ENCODE measurements at regions not wholly inside any gene's neighbourhood (a gene's known extent, or its start where the extent isn't known, plus 50 kb on each side); places are given as distances from the start of the nearest gene placed in this dataset.

GRCh38 chr1:157189986-157190982 is 52.1 kb upstream of the ETV3 start:
- H3K27ac Mint-ChIP-seq (ENCODE audit: unreplicated experiment), result no peak overlapping the region
- H3K4me1 ChIP-seq, result no peaks in the 10 kb centered on the region
- no peak for TF ChIP-seq CTCF (IDR thresholded peaks at IDR 0.05; ENCODE audit: insufficient read depth in 1 of 2, low read depth in 1 of 2, low read length in 1 of 2, severe bottlenecking in 1 of 2, unreplicated experiment in 1 of 2)
- intact Hi-C loops (cut with micrococcal nuclease; ENCODE audit: unreplicated experiment), result no loop called here
- DNase-seq, result no peak
- no peak overlapping the region for H3K4me3 Mint-ChIP-seq (ENCODE audit: unreplicated experiment)
- no TSS peak for BruUV-seq (replicated peaks)
- no peaks in the 10 kb centered on the region for H3K36me3 ChIP-seq (ENCODE audit: control insufficient read depth, insufficient read depth, low read length)
- no peaks in the 10 kb centered on the region for H3K4me1 Mint-ChIP-seq (ENCODE audit: low read depth, unreplicated experiment)
- no peaks in the 10 kb centered on the region for H3K27me3 ChIP-seq (replicated peaks; ENCODE audit: control insufficient read depth, insufficient read depth, low read length)
- no peak overlapping the region for H3K4me3 ChIP-seq (ENCODE audit: low read depth, low read length)
- no peaks in the 10 kb centered on the region for H3K9me3 Mint-ChIP-seq (ENCODE audit: unreplicated experiment)
- H3K27me3 Mint-ChIP-seq (ENCODE audit: insufficient read depth, unreplicated experiment), result no peaks in the 10 kb centered on the region
- CTCF ChIA-PET, result no interaction called here
- POLR2A ChIA-PET, result no interaction called here
- no peaks in the 10 kb centered on the region for H3K36me3 Mint-ChIP-seq (ENCODE audit: insufficient read depth, unreplicated experiment)
- no peaks in the 10 kb centered on the region for H3K9me3 ChIP-seq

- no peak for DNase-seq
- H3K4me3 ChIP-seq (ENCODE audit: low read depth, low read length), result no peak overlapping the region
- no peaks in the 10 kb centered on the region for H3K27me3 Mint-ChIP-seq (ENCODE audit: insufficient read depth, unreplicated experiment)
- H3K4me1 Mint-ChIP-seq (ENCODE audit: low read depth, unreplicated experiment), result no peaks in the 10 kb centered on the region
- H3K27ac Mint-ChIP-seq (ENCODE audit: unreplicated experiment), result no peak overlapping the region
- H3K36me3 Mint-ChIP-seq (ENCODE audit: insufficient read depth, unreplicated experiment), result no peaks in the 10 kb centered on the region
- H3K9me3 Mint-ChIP-seq (ENCODE audit: unreplicated experiment), result no peaks in the 10 kb centered on the region
- ChIA-PET POLR2A (no interaction called here), CTCF (interaction anchor here (0.6 kb wide), 1 partner anchor 99 kb away, joined by 3 read pairs; no protein-coding TSS in a partner anchor)
- H3K27me3 ChIP-seq (replicated peaks; ENCODE audit: control insufficient read depth, insufficient read depth, low read length), result no peaks in the 10 kb centered on the region
- no peak for TF ChIP-seq CTCF (IDR thresholded peaks at IDR 0.05; ENCODE audit: insufficient read depth in 1 of 2, low read depth in 1 of 2, low read length in 1 of 2, severe bottlenecking in 1 of 2, unreplicated experiment in 1 of 2)
- no peaks in the 10 kb centered on the region for H3K9me3 ChIP-seq
- H3K4me1 ChIP-seq, result no peaks in the 10 kb centered on the region
- BruUV-seq (replicated peaks), result no TSS peak
- no peaks in the 10 kb centered on the region for H3K36me3 ChIP-seq (ENCODE audit: control insufficient read depth, insufficient read depth, low read length)
- H3K4me3 Mint-ChIP-seq (ENCODE audit: unreplicated experiment), result no peak overlapping the region
- intact Hi-C loops (cut with micrococcal nuclease; ENCODE audit: unreplicated experiment), result no loop called here
Measured at GRCh38 chr1:157189096-157189495, 50.9 kb upstream of the ETV3 start.

Measured in Caco-2 (cell line).